NCI-H748 (cell line): ENCODE measurements at regions not wholly inside any gene's neighbourhood (a gene's known extent, or its start where the extent isn't known, plus 50 kb on each side); places are given as distances from the start of the nearest gene placed in this dataset.
A peak's percentile ranks its signal among the peaks of the same experiment; 100 is the strongest.

ENCODE experiments used
- DNase-seq: peaks from one replicate; lab custom pipeline; 2025; ENCODE audit not compliant: unreplicated experiment; lab: John Stamatoyannopoulos, UW

GRCh38 chr3:159855599-159856346 lies 132.9 kb upstream of the IL12A start:
- no peak for DNase-seq

DNA sequence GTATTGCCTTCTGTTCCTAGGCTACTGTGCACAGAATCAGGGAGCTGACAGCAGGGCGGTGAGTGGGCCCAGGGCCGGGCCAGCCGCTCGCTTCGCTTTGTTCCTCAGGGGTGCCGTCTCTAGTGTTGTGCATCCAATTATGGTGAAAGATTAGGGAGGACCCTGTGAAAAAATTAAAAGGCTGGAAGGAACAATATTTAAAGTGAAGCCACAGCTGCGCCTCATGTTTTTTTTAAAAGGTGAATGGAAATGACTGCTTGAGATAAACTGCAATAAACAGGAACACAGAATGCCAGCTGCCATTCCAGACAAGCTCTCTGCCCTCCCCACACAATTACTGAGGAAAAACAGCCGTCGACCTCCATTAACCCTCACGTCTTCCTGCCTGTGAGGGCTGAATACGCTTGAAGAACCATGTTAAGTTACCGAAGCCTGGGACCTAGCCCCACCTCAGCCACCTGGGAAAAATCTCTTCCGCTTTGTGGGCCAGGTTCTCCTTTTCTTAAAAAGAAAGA lies 132.0 kb upstream of the IL12A start:
- DNase-seq = peak; percentile 32

- DNase-seq = no peak
Observed at GRCh38 chr3:159857840-159858239, 130.8 kb upstream of the IL12A start.

- no peak for DNase-seq
Observed at GRCh38 chr3:159858650-159859049, 130.0 kb upstream of the IL12A start.

GRCh38 chr3:159859424-159859823 lies 129.2 kb upstream of the IL12A start:
- DNase-seq = no peak

GRCh38 chr3:159859836-159860235 lies 128.8 kb upstream of the IL12A start:
- DNase-seq = no peak

DNA sequence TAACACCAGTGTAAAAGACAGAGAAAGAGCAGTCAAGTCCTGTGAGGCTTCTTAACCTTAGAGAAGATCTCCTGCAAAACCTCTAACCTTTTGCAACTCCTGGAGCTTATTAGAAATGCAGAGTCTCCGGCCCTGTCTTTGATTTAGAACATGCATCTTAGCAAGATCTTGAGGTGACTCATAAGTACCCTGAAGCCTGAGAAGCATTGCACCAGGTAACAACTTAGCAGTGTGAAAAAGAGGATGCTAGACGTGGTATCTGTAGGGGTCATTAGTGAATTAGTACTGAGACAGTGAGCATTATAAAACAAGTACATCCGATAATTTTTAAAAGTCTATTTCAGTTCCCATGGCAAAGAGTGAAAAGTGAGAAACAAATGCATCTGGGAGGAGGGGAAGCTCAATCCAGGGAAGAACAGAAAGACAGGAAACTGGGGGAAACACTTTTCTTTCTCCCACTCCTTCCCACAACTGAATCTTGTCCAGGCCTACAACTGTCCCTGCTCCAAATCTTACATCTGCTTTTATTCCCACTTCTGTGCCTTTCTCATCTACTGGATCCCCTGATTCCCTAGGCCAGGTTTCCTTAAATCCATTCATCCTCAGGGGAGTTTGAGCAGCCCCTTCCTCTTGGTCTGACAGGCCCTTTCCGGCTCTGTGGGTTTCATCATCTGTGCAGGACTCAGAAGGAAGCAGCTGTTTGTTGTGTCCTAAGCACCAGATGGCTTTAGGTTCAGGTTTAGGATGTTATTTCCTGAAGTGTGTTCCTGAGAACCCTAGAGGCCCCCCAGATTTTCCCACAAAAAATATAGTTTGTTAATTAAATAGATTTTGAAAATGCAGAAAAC lies 128.1 kb upstream of the IL12A start:
- DNase-seq = no peak

- DNase-seq = no peak
Observed at GRCh38 chr3:159861369-159861987, 127.2 kb upstream of the IL12A start.

DNA sequence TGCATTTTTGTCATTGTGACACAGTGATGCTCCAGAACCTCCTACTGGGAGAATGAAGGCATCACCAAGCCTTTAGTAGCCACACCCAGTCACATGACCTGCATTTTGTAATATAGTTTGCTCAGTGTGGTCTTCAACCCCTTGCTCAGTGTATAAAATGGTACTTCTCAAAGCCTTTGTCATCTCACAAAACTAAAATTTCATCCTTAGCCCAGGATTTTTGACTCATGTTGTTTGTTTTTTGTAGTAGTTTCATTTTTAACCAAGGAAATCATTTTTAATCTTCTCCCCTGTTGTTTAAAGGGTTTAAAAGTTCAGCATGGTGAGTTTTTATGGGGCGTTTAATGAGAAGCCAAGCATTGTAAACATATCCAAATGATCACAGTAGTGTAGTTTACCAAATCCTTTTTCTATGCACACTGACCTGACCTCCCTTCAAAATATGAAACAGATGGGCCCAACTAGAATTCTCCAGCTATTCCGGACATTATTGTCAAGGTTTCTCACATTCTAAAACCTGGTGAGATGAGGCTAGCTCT lies 123.5 kb upstream of the IL12A start:
- no peak for DNase-seq

DNA sequence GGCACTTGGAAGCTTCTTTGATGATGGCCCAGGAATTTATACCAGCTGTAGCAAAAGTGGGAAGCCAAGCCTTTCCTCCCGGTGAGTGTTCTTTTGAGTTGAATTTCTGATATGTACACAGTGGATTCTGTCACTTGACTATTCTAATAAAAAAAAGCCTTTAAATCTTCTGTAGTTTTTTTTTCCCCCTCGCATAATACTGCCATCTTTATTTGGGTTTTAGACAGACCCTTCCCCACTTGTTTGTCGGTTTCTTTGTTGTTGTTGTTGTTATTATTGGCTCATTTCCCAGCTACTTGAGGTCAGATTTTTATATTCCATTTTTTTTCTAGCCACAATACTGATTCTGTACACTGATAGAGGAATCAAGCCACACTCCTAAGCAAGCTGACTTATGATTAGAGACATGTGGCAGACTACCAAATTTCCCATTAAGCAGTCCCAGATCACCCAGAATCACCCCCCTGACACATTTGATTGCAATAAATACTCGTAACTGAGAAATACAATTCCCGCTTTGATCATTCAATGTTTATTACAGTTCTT lies 122.4 kb upstream of the IL12A start:
- DNase-seq = no peak

DNA sequence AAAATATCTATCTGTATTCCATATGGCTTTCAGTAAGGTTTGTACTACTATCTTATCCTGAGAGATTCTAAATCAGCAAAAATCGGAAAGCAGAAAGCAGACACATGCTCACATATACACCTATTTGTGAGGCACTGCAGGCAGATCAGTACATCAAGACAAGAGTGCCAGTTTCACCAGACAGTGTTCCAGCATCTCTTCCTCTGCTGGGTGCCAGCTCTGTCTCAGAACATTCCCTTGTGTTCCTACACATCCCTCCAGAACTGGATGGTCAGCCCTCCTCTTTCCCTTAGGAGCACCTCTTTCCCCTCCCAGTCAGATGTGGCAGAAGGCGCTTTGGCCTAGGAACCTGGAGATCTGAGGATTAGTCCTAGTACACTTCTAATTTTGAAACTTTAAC lies 121.3 kb upstream of the IL12A start:
- no peak for DNase-seq

DNA sequence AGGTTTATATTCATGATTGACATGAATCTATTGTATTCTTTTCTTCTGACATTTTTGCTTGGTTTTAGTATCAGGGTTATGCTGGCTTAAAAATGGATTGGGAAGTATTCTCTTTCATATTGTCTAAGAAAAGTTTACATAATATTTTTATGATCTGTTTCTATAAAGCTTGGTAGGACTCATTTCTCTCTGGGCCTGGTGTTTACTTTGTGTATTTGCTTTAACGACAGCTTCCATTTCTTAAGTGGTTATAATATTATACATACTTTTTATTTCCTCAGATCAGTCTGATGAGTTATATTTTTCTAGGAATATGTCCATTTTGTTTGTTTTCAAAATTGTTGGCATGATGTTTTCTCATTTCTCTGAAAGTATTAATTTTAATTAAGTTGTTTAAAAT lies 117.9 kb upstream of the IL12A start:
- no peak for DNase-seq

- no peak for DNase-seq
Observed at GRCh38 chr3:159872374-159873109, 116.1 kb upstream of the IL12A start.

- no peak for DNase-seq
Observed at GRCh38 chr3:159875116-159875515, 113.5 kb upstream of the IL12A start.

DNA sequence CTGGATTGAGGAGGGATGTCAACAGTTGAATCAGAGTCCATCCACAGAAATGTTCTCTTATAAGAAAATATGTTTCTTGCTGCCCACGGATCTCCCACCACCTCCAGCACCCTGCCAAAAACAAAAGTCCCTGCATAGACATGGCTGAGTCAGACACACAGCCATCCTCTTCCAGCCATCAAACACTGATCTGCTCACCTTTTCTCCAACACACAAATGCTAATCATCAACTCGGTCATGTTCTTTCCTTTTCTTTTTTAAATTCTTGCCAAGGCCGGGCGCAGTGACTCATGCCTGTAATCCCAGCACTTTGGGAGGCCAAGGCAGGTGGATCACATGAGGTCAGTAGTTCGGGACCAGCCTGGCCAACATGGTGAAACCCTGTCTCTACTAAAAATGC lies 110.7 kb upstream of the IL12A start:
- no peak for DNase-seq

GRCh38 chr3:159879146-159879545 lies 109.5 kb upstream of the IL12A start:
- DNase-seq = no peak

DNA sequence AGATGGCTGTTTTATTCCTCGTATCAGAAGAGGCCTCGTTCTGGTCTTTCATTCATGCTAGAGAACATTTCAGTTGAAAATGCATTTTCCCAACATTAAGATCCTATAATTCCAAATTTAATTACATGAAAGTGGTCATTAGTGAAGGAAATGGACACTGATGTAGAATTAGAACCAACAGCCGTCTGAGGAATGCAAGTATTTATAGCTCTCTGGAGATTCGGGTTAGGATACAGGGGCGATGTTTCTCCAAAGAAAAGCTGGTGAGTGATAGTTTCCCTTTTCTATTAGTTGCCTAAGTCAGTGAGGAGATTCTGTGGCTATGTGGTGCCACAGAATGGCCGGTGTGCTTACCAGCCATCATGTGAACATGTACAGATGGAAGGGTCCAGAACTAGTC lies 109.0 kb upstream of the IL12A start:
- DNase-seq = no peak

DNA sequence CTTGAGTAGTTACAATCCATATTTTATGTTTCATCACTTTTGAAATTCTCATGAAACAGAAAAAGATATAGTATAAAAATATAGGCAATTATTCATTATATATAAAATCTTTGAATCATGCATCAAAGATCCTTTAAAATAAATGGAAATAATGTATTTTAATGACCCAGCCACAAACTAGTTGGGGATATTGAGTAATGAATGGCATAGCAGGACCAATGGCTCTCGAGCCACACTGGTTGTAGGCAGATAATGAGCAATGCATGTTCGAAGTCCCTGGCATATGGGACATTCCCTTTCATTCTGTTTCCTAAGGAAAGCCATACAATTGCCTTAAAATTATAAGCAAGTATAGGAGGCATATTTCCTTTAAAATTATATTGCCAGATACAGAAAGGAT lies 107.4 kb upstream of the IL12A start:
- DNase-seq = no peak

DNA sequence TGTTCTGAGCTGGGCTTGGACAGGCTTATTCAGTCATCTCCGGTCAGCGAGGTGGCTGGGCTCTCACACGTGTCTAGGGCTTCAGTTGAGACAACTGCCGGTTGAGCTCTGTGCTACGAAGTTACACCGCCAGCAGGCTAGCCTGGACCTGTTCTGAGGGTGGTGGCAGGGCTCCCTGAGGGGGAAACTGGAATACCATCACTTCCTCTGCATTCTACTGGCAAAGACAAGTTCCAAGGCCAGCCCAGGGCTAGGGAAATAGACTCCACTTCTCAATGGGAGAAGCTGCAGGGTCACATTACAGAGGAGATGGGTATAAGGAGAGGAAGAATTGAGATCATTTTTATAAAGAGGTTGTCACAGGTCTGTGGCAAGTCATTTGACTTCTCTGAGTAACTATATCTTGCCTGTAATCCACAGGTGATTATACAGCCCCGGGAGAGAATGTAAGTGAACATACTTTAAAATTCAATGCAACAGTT lies 106.8 kb upstream of the IL12A start:
- no peak for DNase-seq

GRCh38 chr3:159882367-159882766 lies 106.3 kb upstream of the IL12A start:
- no peak for DNase-seq
